Loucy (cell line): ENCODE measurements at regions not wholly inside any gene's neighbourhood (a gene's known extent, or its start where the extent isn't known, plus 50 kb on each side); places are given as distances from the start of the nearest gene placed in this dataset.

ENCODE experiments used
- EZH2phosphoT487 ChIP-seq: fragments of 200-600 bp; IDR thresholded peaks from 2 replicates; pipeline ENCODE4 v1.6.1; 2018; ENCODE audit warnings: antibody characterized with exemption, mild to moderate bottlenecking, moderate library complexity, borderline replicate concordance
- TF ChIP-seq, protein P1 (sequence below): fragments of 200-600 bp; sonication (generic); conservative IDR thresholded peaks from 2 replicates; pipeline ENCODE4 v1.5.1; 2014; ENCODE audit warnings: mild to moderate bottlenecking, antibody characterized with exemption, low read length

GRCh38 chr4:130636486-130636885 is 1540.5 kb downstream of the C4orf33 start:
- TF ChIP-seq, protein P1, sequence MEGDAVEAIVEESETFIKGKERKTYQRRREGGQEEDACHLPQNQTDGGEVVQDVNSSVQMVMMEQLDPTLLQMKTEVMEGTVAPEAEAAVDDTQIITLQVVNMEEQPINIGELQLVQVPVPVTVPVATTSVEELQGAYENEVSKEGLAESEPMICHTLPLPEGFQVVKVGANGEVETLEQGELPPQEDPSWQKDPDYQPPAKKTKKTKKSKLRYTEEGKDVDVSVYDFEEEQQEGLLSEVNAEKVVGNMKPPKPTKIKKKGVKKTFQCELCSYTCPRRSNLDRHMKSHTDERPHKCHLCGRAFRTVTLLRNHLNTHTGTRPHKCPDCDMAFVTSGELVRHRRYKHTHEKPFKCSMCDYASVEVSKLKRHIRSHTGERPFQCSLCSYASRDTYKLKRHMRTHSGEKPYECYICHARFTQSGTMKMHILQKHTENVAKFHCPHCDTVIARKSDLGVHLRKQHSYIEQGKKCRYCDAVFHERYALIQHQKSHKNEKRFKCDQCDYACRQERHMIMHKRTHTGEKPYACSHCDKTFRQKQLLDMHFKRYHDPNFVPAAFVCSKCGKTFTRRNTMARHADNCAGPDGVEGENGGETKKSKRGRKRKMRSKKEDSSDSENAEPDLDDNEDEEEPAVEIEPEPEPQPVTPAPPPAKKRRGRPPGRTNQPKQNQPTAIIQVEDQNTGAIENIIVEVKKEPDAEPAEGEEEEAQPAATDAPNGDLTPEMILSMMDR = no peak
- no peak for TF ChIP-seq EZH2phosphoT487
